A673 (cell line): ENCODE measurements at regions not wholly inside any gene's neighbourhood (a gene's known extent, or its start where the extent isn't known, plus 50 kb on each side); places are given as distances from the start of the nearest gene placed in this dataset.

Experiments used
- CTCF ChIP-seq: fragments of 300-800, 200-600 bp; sonication (generic); conservative IDR thresholded peaks from 2 replicates; pipeline ENCODE4 v1.5.1; 2017; ENCODE audit warnings: low read depth, mild to moderate bottlenecking, antibody characterized with exemption, low read length, moderate library complexity, mixed read lengths
- EZH2 ChIP-seq: fragments of 200-600 bp; sonication (generic); IDR thresholded peaks from 2 replicates; pipeline ENCODE4 v1.6.1; 2017; ENCODE audit warnings: borderline replicate concordance, low read depth, mild to moderate bottlenecking, mixed read lengths, antibody characterized with exemption, low read length; ENCODE audit not compliant: poor library complexity, severe bottlenecking

GRCh38 chr19:34841780-34842179 is 68.8 kb upstream of the ZNF599 start:
- TF ChIP-seq CTCF (no peak), EZH2 (no peak)
